Effector memory CD4-positive, alpha-beta T cell (primary cell): ENCODE measurements at regions not wholly inside any gene's neighbourhood (a gene's known extent, or its start where the extent isn't known, plus 50 kb on each side); places are given as distances from the start of the nearest gene placed in this dataset.

Source experiments
- DNase-seq, 3 donors: peaks; one replicate each; pipeline ENCODE4 v3.0.0-alpha.2; 2020
- H3K27ac ChIP-seq: 2 replicates; pipeline ENCODE4 v1.7.0; 2013; ENCODE audit warnings: mild to moderate bottlenecking, low read length, moderate library complexity; ENCODE audit not compliant: insufficient read depth, poor library complexity, severe bottlenecking
- H3K27me3 ChIP-seq: replicated peaks from 2 replicates; pipeline ENCODE4 v1.7.0; 2013; ENCODE audit warnings: mild to moderate bottlenecking, low read length; ENCODE audit not compliant: insufficient read depth, control insufficient read depth, poor library complexity, severe bottlenecking
- H3K36me3 ChIP-seq: 2 replicates; pipeline ENCODE4 v1.7.0; 2013; ENCODE audit warnings: mild to moderate bottlenecking, low read length, moderate library complexity; ENCODE audit not compliant: control insufficient read depth, insufficient read depth
- H3K4me1 ChIP-seq: 2 replicates; pipeline ENCODE4 v1.7.0; 2013; ENCODE audit warnings: low read length, mild to moderate bottlenecking; ENCODE audit not compliant: control insufficient read depth, insufficient read depth, poor library complexity, severe bottlenecking
- H3K4me3 ChIP-seq: 2 replicates; pipeline ENCODE4 v1.7.0; 2013; ENCODE audit warnings: low read length, low read depth, mild to moderate bottlenecking; ENCODE audit not compliant: insufficient read depth, poor library complexity, severe bottlenecking
- H3K9me3 ChIP-seq: 2 replicates; pipeline ENCODE4 v1.7.0; 2013; ENCODE audit warnings: mild to moderate bottlenecking, low read length, moderate library complexity; ENCODE audit not compliant: control insufficient read depth

DNA sequence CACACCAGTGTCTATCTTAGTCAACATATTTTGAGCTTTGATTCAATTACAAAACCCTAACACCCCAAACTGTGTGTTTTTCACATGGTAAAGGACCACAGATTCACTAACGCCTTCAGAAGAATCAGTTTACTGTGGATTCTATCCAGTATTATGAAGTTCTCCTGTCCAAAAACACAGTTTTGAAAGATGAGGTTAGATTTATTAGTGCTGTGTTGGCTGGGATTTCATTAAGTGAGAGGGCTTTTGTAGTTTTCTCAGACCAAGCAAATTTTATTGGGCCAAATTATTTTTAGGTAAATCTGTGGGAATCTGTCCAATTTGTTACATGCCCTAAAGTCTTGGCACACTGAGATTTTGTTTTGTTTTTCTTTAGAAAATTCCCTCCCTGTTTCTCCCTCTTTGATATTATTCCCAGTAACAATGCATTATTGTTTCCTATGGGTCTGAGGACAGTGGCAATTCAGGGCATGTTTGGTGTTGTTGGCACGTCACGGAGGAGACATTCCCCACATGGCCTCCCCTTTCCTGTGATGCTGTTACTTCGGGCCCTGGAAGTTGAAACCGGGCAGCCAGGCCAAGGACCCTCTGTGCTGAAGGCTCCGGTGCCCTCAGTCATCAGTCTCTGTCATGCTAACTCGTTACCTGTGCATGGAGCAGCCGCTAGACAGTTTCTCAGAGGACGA lies 87.5 kb upstream of the ALKAL2 start:
- H3K9me3 ChIP-seq, result no peaks in the 10 kb centered on the region
- H3K4me3 ChIP-seq, result no peak overlapping the region
- DNase-seq, result no peak
- no peaks in the 10 kb centered on the region for H3K36me3 ChIP-seq
- H3K27me3 ChIP-seq, result no peaks in the 10 kb centered on the region
- no peaks in the 10 kb centered on the region for H3K4me1 ChIP-seq
- no peak overlapping the region for H3K27ac ChIP-seq

DNA sequence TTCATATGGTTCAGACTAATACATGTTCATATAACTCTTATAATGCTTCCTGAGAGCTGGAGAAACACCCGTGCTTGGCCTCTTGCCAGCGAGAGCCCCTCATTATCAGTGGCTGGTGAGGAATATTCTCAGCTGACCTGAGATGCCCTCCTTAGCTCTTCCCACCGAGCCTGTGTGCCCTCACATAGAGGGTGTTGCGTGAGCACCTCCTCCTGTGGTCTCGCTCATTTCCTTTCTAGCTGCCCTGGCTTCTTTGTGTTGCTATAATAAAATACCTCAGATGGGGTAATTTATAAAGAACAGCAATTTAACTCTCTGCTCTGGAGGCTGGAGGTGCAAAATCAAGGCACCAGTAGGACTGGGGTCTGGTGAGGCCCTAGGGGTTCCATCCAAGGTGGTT lies 80.5 kb upstream of the ALKAL2 start:
- Histone ChIP-seq H3K27me3 (no peaks in the 10 kb centered on the region), H3K36me3 (no peaks in the 10 kb centered on the region), H3K9me3 (no peaks in the 10 kb centered on the region), H3K27ac (no peak overlapping the region), H3K4me3 (no peak overlapping the region), H3K4me1 (no peaks in the 10 kb centered on the region)
- DNase-seq, result no peak

DNA sequence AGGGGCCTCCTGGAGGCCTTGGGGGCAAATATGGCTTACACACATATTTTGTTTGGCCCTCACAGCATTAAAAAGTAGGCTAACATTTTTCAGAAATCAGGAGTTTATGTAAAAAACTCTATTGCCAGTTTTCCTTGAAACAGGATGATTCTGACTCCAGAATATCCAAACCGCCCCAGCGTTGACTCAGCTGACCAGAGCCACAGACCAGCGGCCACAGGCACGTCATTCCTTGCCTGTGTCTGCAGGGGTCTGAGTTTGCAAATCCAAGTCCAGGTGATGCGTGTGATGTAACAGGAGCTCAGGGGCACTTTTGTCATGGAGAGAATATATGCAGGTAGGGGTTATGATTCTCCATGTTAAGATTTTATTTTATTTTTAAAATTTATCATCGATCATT lies 79.4 kb upstream of the ALKAL2 start:
- H3K4me1 ChIP-seq, result no peaks in the 10 kb centered on the region
- no peak overlapping the region for H3K4me3 ChIP-seq
- H3K36me3 ChIP-seq, result no peaks in the 10 kb centered on the region
- H3K27ac ChIP-seq, result no peak overlapping the region
- DNase-seq, result no peak
- no peaks in the 10 kb centered on the region for H3K27me3 ChIP-seq
- no peaks in the 10 kb centered on the region for H3K9me3 ChIP-seq

DNA sequence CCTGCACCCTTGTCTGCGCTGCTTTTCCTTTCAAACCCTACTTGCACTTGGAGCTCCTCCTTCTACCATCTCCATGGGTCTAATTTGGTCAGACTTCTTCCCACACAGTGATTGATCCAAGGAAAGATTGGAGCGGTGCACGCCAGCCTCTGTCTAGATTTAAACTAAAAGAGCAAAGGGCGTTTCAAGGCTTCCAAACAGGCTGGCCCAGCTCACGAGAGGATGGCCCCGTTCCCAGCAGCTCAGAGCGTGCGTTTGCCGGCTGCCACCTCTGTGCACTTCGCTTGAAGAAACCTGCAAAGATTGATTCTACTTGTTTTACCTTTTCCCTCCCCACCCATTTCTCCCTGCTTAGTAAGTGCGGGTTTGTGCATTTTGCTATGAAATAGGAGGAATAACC lies 78.8 kb upstream of the ALKAL2 start:
- H3K4me1 ChIP-seq, result no peaks in the 10 kb centered on the region
- no peak overlapping the region for H3K4me3 ChIP-seq
- H3K9me3 ChIP-seq, result no peaks in the 10 kb centered on the region
- no peak for DNase-seq
- H3K36me3 ChIP-seq, result no peaks in the 10 kb centered on the region
- H3K27me3 ChIP-seq, result no peaks in the 10 kb centered on the region
- no peak overlapping the region for H3K27ac ChIP-seq

DNA sequence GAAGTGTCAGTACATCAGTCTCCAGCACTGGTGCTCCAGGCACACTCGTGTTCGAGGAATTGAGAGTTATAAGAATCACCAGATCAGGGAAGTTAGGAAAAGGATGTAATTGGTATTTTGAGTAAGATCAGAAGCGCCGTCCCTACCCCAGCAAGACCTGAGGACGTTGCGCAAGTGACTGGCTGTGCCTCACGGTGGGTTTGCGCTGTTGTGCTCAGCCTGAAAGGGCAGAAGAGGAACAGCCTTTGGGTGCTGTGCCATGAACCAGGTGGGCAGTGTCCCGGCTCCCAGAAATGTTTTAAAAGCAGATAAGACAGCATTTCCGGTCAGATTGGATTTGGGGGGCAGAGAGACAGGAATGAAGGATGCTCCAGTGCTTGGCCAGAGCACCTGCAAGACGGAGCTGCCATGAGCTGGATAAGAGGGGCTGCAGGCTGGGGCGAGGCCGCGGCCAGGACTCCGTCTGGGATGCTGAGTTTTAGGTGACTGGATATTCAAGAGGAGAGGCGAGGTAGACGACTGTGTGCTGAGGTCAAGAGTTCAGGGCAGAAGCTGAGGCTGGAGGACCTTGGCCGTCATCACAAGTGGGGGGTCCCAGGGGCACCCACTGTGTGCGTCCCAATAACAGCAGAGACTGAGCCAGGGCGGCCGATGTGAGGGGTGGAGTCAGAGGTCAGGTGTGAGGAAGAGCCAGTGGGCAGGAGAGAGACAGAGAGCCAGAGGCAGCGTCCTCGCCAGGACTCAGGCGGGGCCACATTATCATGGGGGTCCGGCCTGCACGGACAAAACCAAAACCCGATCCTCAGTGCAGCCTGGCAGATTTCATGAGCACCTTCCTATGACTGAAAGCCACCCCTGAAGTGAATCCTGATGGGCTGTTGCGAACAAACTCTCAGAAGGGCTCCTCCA lies 77.7 kb upstream of the ALKAL2 start:
- Histone ChIP-seq H3K4me1 (no peaks in the 10 kb centered on the region), H3K9me3 (no peaks in the 10 kb centered on the region), H3K27me3 (no peaks in the 10 kb centered on the region), H3K36me3 (no peaks in the 10 kb centered on the region), H3K4me3 (no peak overlapping the region), H3K27ac (no peak overlapping the region)
- DNase-seq, result no peak

DNA sequence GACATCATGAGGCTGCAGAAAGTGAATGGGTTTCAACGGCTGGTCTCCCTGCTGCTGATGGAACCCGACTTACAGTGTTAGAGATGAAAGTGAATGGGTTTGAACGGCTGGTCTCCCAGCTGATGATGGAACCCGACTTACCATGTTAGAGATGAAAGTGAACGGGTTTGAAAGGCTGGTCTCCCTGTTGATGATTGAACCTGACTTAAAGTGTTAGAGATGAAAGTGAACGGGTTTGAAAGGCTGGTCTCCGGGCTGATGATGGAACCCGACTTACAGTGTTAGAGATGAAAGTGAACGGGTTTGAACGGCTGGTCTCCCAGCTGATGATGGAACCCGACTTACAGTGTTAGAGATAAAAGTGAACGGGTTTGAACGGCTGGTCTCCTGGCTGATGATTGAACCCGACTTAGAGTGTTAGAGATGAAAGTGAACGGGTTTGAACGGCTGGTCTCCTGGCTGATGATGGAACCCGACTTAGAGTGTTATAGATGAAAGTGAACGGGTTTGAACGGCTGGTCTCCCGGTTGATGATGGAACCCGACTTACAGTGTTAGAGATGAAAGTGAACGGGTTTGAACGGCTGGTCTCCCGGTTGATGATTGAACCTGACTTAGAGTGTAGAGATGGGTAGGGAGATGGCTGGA lies 76.1 kb upstream of the ALKAL2 start:
- Histone ChIP-seq H3K4me3 (no peak overlapping the region), H3K27ac (no peak overlapping the region), H3K27me3 (no peaks in the 10 kb centered on the region), H3K36me3 (no peaks in the 10 kb centered on the region), H3K4me1 (no peaks in the 10 kb centered on the region), H3K9me3 (no peaks in the 10 kb centered on the region)
- no peak for DNase-seq

DNA sequence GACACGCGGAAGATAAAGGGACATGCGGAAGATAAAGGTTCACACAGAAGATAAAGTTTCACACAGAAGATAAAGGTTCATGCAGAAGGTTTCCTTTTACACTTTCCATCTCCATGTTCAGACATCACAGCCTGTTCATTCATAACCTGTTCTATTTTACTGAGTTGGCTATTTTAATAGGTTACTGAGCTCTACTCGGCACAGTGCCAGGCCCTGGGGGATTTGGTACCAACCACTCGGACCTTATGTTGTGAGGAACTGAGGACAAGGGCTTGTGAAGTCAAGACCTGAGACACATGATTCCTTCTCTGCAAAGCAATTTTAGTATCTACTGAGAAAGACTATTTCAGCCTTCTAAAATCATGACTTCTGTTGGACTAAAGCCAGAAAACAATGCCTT lies 75.0 kb upstream of the ALKAL2 start:
- Histone ChIP-seq H3K27me3 (no peaks in the 10 kb centered on the region), H3K27ac (no peak overlapping the region), H3K4me1 (no peaks in the 10 kb centered on the region), H3K9me3 (no peaks in the 10 kb centered on the region), H3K36me3 (no peaks in the 10 kb centered on the region), H3K4me3 (no peak overlapping the region)
- no peak for DNase-seq

DNA sequence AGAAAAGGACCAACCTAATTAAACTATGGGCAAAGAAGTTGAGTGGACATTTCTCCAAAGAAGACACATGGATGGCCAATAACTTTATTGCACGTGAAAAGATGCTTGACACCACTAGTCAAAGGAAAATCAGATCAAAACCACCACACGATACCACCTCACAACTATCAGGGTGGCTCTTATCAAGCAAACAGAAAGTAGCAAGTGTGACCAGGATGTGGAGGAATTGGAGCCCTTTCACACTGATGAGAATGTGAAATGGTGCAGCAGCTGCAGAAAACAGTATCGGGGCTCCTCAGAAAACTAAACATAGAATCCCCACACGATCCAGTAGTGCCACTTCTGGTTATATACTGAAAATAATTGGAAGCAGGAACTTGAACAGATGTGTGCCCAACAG lies 72.2 kb upstream of the ALKAL2 start:
- Histone ChIP-seq H3K27ac (no peak overlapping the region), H3K27me3 (no peaks in the 10 kb centered on the region), H3K4me1 (no peaks in the 10 kb centered on the region), H3K4me3 (no peak overlapping the region), H3K9me3 (no peaks in the 10 kb centered on the region), H3K36me3 (no peaks in the 10 kb centered on the region)
- no peak for DNase-seq

DNA sequence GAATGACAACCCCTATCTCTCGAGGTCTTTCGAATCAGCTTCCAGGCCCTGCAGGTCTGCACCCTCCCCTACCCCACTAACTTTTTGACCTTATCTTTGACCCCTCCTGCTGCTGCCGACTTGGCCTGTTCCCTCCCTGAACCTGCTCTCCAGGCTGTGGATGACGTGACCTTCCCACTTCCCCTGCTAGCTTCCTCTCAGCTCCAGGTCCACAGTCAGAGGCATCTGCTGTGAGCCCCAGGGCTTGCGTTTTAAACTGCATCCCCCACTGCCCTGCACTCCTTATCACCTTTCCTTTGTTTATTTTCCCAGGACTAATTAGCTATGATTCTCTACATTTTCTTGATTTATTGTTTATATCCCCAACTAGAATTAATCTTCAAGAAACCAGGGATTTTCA lies 71.2 kb upstream of the ALKAL2 start:
- H3K4me1 ChIP-seq, result no peaks in the 10 kb centered on the region
- no peaks in the 10 kb centered on the region for H3K9me3 ChIP-seq
- no peak overlapping the region for H3K4me3 ChIP-seq
- no peak overlapping the region for H3K27ac ChIP-seq
- H3K27me3 ChIP-seq, result no peaks in the 10 kb centered on the region
- no peaks in the 10 kb centered on the region for H3K36me3 ChIP-seq
- DNase-seq, result no peak

DNA sequence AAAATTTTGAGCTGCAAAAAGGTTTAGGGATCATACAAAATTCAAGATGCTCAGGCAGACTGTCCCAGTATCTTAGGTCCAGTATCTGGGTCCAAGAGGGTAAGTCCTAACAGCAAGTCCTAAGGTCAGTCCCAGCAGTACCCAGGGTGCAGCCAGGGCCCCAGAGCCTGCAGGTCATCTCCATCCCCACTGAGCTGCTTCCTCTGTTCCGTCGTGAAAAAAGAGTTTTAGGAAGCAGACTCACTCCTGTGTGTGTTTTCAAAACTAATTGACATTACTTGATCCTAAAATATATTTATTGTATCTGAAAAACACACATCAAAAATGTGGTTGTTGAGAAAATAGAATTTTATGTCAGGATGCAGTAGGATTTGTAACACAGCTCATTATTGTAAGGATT lies 69.9 kb upstream of the ALKAL2 start:
- DNase-seq, result no peak
- no peaks in the 10 kb centered on the region for H3K4me1 ChIP-seq

More for the DNA sequence above, 69.9 kb upstream of the ALKAL2 start:
- Histone ChIP-seq H3K4me3 (no peak overlapping the region), H3K36me3 (no peaks in the 10 kb centered on the region), H3K9me3 (no peaks in the 10 kb centered on the region), H3K27ac (no peak overlapping the region), H3K27me3 (no peaks in the 10 kb centered on the region)
